C4-2B (cell line): ENCODE measurements at regions not wholly inside any gene's neighbourhood (a gene's known extent, or its start where the extent isn't known, plus 50 kb on each side); places are given as distances from the start of the nearest gene placed in this dataset.

ENCODE experiments used
- CTCF ChIP-seq: fragments of 450-650 bp; conservative IDR thresholded peaks from 2 replicates; pipeline ENCODE4 v1.5.1; 2017; ENCODE audit warnings: mild to moderate bottlenecking
- ZFX ChIP-seq: fragments of 450-650 bp; IDR thresholded peaks from 2 replicates; pipeline ENCODE4 v1.6.1; 2017

DNA sequence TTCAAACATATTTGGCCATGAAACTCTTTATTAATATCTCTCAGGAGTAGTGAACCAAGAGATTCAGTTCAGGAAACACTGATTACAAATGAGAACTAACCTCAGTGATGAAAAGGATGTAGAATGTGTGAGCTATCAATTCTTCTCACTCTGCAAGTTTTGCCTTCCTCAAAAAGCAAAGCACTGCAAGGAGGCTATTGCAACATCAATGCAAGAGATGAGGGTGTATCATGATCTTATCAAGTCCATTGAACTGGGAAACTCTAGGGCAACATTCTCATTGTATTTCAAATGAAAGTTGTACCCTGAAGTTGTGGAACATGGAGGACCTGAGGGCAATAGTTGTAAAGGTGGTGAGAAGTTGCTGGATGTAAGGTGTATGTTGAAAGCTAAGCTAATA, 56.4 kb upstream of the VEGFC start:
- TF ChIP-seq ZFX (no peak), CTCF (no peak)
